Calu3 (cell line): ENCODE measurements at regions not wholly inside any gene's neighbourhood (a gene's known extent, or its start where the extent isn't known, plus 50 kb on each side); places are given as distances from the start of the nearest gene placed in this dataset.

ENCODE experiments used
- BruUV-seq: library from RNA; stranded (reverse); fragments of 400-500 nt; replicated peaks from 2 replicates; lab custom pipeline; 2021; lab: Mats Ljungman, UMichigan
- CTCF ChIA-PET: fragments of 300-600 bp; sonication (Branson Sonifier 250); formaldehyde crosslinking; loops from one replicate; lab custom pipeline; 2022; ENCODE audit warnings: antibody characterized with exemption; lab: Charles Lee
- DNase-seq: peaks from one replicate; pipeline ENCODE4 v3.0.0; 2022
- H3K27ac Mint-ChIP-seq: one replicate; pipeline ENCODE4 v1.8.0; 2022; ENCODE audit warnings: mixed read lengths; ENCODE audit not compliant: unreplicated experiment
- H3K27me3 Mint-ChIP-seq: one replicate; pipeline ENCODE4 v1.8.0; 2022; ENCODE audit warnings: mixed read lengths; ENCODE audit not compliant: unreplicated experiment
- H3K36me3 Mint-ChIP-seq: one replicate; pipeline ENCODE4 v1.8.0; 2022; ENCODE audit warnings: mild to moderate bottlenecking, moderate library complexity, mixed read lengths; ENCODE audit not compliant: insufficient read depth, unreplicated experiment
- H3K4me1 Mint-ChIP-seq: one replicate; pipeline ENCODE4 v1.8.0; 2022; ENCODE audit warnings: mild to moderate bottlenecking, low read depth, mixed read lengths; ENCODE audit not compliant: unreplicated experiment
- H3K4me3 Mint-ChIP-seq: one replicate; pipeline ENCODE4 v1.8.0; 2022; ENCODE audit warnings: mild to moderate bottlenecking, low read depth, moderate library complexity, mixed read lengths; ENCODE audit not compliant: unreplicated experiment
- H3K9me3 Mint-ChIP-seq: one replicate; pipeline ENCODE4 v1.8.0; 2022; ENCODE audit warnings: low read depth, mixed read lengths; ENCODE audit not compliant: unreplicated experiment
- intact Hi-C: fragments of 100-400 bp; cut with micrococcal nuclease; formaldehyde crosslinking; loops from one replicate; pipeline ENCODE4 v1.10.0; 2022; ENCODE audit not compliant: unreplicated experiment
- TF ChIP-seq, protein P1 (sequence below): fragments of 200-600 bp; IDR thresholded peaks from one replicate; pipeline ENCODE4 v1.8.0; 2022; ENCODE audit warnings: antibody characterized with exemption; ENCODE audit not compliant: unreplicated experiment

DNA sequence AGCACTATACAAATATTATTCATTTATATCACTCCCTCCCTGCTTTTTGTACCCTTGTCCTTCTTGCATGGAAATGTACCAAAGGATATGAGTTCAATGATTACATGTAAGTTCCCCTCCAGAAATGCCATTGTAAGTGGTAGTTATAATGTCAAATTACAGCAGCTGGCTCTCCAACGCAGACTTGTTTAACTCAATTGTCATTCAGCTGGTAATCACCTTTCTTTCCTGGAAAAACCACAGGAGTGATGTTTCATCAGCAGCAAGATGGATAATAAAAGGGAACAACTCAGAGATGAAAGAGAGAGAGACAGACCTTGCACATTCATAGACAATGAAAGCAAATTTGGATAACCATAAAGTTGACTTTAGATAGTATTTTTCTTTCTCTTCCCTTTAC lies 578.6 kb upstream of the PBX1 start:
- no peak overlapping the region for H3K27ac Mint-ChIP-seq
- intact Hi-C loops = no loop called here
- BruUV-seq = no TSS peak

DNA sequence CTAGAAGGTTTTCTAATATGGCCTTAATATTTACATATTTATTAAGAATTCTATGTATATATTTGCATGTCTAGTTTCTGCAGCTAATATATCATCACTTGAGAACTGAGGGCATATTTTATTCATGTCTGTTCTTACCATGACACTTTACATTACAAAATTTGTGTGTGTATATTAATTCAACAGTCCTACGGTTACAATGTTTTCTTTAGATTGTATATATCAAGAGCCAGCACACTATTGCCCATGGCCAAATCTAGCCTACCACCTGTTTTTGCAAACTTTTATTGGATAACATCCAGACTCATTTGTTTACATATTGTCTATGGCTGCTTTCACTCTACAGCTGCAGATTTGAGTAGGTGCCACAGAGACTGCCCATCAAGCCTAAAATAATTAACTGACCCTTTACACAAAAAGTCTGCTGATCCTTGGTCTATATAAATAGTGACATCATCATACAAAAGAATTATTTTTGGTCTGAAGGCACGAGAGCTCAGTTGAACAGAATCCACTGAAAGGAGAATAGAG lies 577.4 kb upstream of the PBX1 start:
- H3K4me3 Mint-ChIP-seq = no peak overlapping the region
- H3K36me3 Mint-ChIP-seq = no peaks in the 10 kb centered on the region
- CTCF ChIA-PET = interaction anchor here (0.6 kb wide), 1 partner anchor 28 kb away, joined by 4 read pairs; no protein-coding TSS in a partner anchor
- BruUV-seq = no TSS peak
- no peak for DNase-seq
- TF ChIP-seq, protein P1, sequence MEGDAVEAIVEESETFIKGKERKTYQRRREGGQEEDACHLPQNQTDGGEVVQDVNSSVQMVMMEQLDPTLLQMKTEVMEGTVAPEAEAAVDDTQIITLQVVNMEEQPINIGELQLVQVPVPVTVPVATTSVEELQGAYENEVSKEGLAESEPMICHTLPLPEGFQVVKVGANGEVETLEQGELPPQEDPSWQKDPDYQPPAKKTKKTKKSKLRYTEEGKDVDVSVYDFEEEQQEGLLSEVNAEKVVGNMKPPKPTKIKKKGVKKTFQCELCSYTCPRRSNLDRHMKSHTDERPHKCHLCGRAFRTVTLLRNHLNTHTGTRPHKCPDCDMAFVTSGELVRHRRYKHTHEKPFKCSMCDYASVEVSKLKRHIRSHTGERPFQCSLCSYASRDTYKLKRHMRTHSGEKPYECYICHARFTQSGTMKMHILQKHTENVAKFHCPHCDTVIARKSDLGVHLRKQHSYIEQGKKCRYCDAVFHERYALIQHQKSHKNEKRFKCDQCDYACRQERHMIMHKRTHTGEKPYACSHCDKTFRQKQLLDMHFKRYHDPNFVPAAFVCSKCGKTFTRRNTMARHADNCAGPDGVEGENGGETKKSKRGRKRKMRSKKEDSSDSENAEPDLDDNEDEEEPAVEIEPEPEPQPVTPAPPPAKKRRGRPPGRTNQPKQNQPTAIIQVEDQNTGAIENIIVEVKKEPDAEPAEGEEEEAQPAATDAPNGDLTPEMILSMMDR = no peak
- peaks cover 13% of the 10 kb centered on the region for H3K9me3 Mint-ChIP-seq
- H3K27ac Mint-ChIP-seq = no peak overlapping the region
- no peaks in the 10 kb centered on the region for H3K4me1 Mint-ChIP-seq
- no peaks in the 10 kb centered on the region for H3K27me3 Mint-ChIP-seq
- intact Hi-C loops = no loop called here

More for the DNA sequence above, 578.6 kb upstream of the PBX1 start:
- Mint-ChIP-seq H3K4me1 (no peaks in the 10 kb centered on the region), H3K27me3 (no peaks in the 10 kb centered on the region), H3K36me3 (no peaks in the 10 kb centered on the region), H3K4me3 (no peak overlapping the region), H3K9me3 (peaks cover 17% of the 10 kb centered on the region)
- CTCF ChIA-PET = no interaction called here
- TF ChIP-seq, protein P1 = no peak
- no peak for DNase-seq

- TF ChIP-seq, protein P1 = no peak
- no peaks in the 10 kb centered on the region for H3K36me3 Mint-ChIP-seq
- no peaks in the 10 kb centered on the region for H3K27me3 Mint-ChIP-seq
- H3K9me3 Mint-ChIP-seq = peaks cover 10% of the 10 kb centered on the region
- CTCF ChIA-PET = interaction anchor here (0.6 kb wide), 1 partner anchor 1305 kb away, joined by 3 read pairs; no protein-coding TSS in a partner anchor
- no peak overlapping the region for H3K27ac Mint-ChIP-seq
- no peak for DNase-seq
- no peaks in the 10 kb centered on the region for H3K4me1 Mint-ChIP-seq
- intact Hi-C loops = no loop called here
- no TSS peak for BruUV-seq
- H3K4me3 Mint-ChIP-seq = no peak overlapping the region
These were observed 575.9 kb upstream of the PBX1 start for GRCh38 chr1:163983097-163983496.

DNA sequence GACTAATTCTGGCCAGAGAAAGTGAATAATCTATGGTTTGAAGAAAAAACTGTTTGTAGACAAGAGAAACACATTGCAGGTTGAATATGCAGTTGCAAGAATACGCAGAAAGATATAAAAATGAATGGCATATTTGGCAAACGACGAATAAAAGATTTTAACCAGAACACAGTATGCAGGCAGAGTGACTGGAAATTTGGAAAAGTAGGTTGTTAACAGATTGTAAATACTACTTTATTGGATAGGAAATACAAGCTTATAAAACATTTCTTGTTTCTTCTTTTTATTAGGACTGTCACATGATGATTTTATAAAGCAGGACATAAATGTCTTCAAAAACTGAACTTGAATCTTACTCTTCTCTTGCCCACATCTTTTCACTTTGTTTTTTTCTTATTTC lies 573.3 kb upstream of the PBX1 start:
- intact Hi-C loops = no loop called here
- no TSS peak for BruUV-seq
- Mint-ChIP-seq H3K4me3 (no peak overlapping the region), H3K27me3 (no peaks in the 10 kb centered on the region), H3K27ac (no peak overlapping the region), H3K36me3 (no peaks in the 10 kb centered on the region), H3K9me3 (peaks cover 10% of the 10 kb centered on the region), H3K4me1 (no peaks in the 10 kb centered on the region)
- DNase-seq = no peak
- CTCF ChIA-PET = no interaction called here
- TF ChIP-seq, protein P1 = no peak
